ENCODE measurements at regions not wholly inside any gene's neighbourhood (a gene's known extent, or its start where the extent isn't known, plus 50 kb on each side); places are given as distances from the start of the nearest gene placed in this dataset.
A peak's percentile ranks its signal among the peaks of the same experiment; 100 is the strongest.

- Histone ChIP-seq H3K4me1 (no peaks in the 10 kb centered on the region), H3K4me3 (no peak overlapping the region), H3K9me3 (no peaks in the 10 kb centered on the region), H3K27ac (no peak overlapping the region), H3K36me3 (no peaks in the 10 kb centered on the region), H3K27me3 (no peaks in the 10 kb centered on the region)
- ATAC-seq = no peak
- intact Hi-C loops (cut with DNase I) = no loop called here
- 75 to 88% (median 77%) methylated on average over 2 of the region's 2 CpGs for WGBS, 4 donors
- no peak for DNase-seq
- TF ChIP-seq CTCF (IDR thresholded peaks at IDR 0.05) = no peak
- TF ChIP-seq POLR2A (IDR thresholded peaks at IDR 0.05) = no peak
Observed at GRCh38 chr3:35492841-35493240, 146.5 kb upstream of the ARPP21 start.

GRCh38 chr3:35498506-35499210 lies 140.7 kb upstream of the ARPP21 start:
- DNase-seq = no peak
- TF ChIP-seq CTCF (IDR thresholded peaks at IDR 0.05) (no peak), POLR2A (IDR thresholded peaks at IDR 0.05) (no peak)
- Histone ChIP-seq H3K36me3 (no peaks in the 10 kb centered on the region), H3K27me3 (no peaks in the 10 kb centered on the region), H3K27ac (no peak overlapping the region), H3K4me1 (no peaks in the 10 kb centered on the region), H3K4me3 (no peak overlapping the region), H3K9me3 (peaks cover 0 to 4% (median 0%) of the 10 kb centered on the region in 12 donors)
- 57 to 70% (median 66%) methylated on average over 4 of the region's 4 CpGs for WGBS, 4 donors
- intact Hi-C loops (cut with DNase I) = no loop called here
- no peak for ATAC-seq

- H3K27ac ChIP-seq = no peak overlapping the region
- DNase-seq (no peak), ATAC-seq (peak in 1 of 4 donors; percentile 57)
- H3K9me3 ChIP-seq = peaks cover 0 to 4% (median 0%) of the 10 kb centered on the region in 12 donors
- intact Hi-C loops (cut with DNase I) = no loop called here
- H3K27me3 ChIP-seq = no peaks in the 10 kb centered on the region
- no peaks in the 10 kb centered on the region for H3K36me3 ChIP-seq
- 63 to 76% (median 71%) methylated on average over 3 of the region's 3 CpGs for WGBS, 4 donors
- H3K4me1 ChIP-seq = no peaks in the 10 kb centered on the region
- H3K4me3 ChIP-seq = no peak overlapping the region
- TF ChIP-seq POLR2A (IDR thresholded peaks at IDR 0.05) = no peak
Observed at GRCh38 chr3:35500641-35501350, 138.5 kb upstream of the ARPP21 start.

- ATAC-seq (no peak), DNase-seq (no peak)
- no peaks in the 10 kb centered on the region for H3K4me1 ChIP-seq
- H3K27ac ChIP-seq = no peak overlapping the region
- H3K27me3 ChIP-seq = no peaks in the 10 kb centered on the region
- no peaks in the 10 kb centered on the region for H3K36me3 ChIP-seq
- H3K4me3 ChIP-seq = no peak overlapping the region
- intact Hi-C loops (cut with DNase I) = no loop called here
- no peak for TF ChIP-seq POLR2A (IDR thresholded peaks at IDR 0.05)
- TF ChIP-seq CTCF (IDR thresholded peaks at IDR 0.05) = no peak
- peaks cover 0 to 4% (median 0%) of the 10 kb centered on the region in 12 donors for H3K9me3 ChIP-seq
Observed at GRCh38 chr3:35502699-35503098, 136.6 kb upstream of the ARPP21 start.
